PFSK-1 (cell line): ENCODE measurements at regions not wholly inside any gene's neighbourhood (a gene's known extent, or its start where the extent isn't known, plus 50 kb on each side); places are given as distances from the start of the nearest gene placed in this dataset.

Experiments
- POLR2AphosphoS5 ChIP-seq: IDR thresholded peaks from 2 replicates; pipeline ENCODE4 v1.6.1; 2012; ENCODE audit warnings: low read depth, mild to moderate bottlenecking, control low read depth, low read length, moderate library complexity
- REST ChIP-seq, 2 experiments: IDR thresholded peaks; 2 replicates each; pipeline versions ENCODE4 v1.6.1 to v1.8.0; 2011 to 2012; ENCODE audit warnings: low read depth in 2 of 2, low read length in 2 of 2, control low read depth in 1 of 2, inconsistent platforms in 1 of 2, mild to moderate bottlenecking in 1 of 2, moderate library complexity in 1 of 2; ENCODE audit not compliant: insufficient read depth in 1 of 2

DNA sequence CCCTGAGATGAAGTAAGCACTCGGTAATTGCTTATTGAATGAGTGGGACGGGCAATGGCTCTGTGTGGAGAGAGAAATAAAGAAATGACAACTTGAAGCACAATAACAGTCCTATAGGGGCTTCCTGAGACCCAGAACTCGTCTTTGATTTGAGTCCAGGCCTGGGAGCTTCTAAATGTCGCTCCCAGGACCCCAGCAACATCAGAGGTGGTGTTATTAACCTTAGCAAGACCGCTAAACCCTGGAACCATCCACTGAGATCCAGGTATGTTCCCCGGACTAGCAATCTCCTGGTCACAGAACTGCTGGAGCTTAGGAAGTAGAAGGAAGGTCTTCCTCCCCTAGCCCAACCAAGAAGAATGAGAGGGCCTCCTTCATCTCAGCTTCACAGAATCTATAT lies 160.0 kb downstream of the MINAR1 start:
- no peak for TF ChIP-seq POLR2AphosphoS5
- TF ChIP-seq REST (IDR thresholded peaks at IDR 0.05; ENCODE audit: insufficient read depth in 1 of 2, low read depth in 2 of 2, low read length in 2 of 2), result no peak
